22Rv1 (cell line): ENCODE measurements at regions not wholly inside any gene's neighbourhood (a gene's known extent, or its start where the extent isn't known, plus 50 kb on each side); places are given as distances from the start of the nearest gene placed in this dataset.

Experiments
- H3K27ac ChIP-seq: fragments of 450-650 bp; 2 replicates; pipeline ENCODE4 v1.5.1; 2017
- CTCF ChIP-seq: fragments of 450-650 bp; IDR thresholded peaks from 2 replicates; pipeline ENCODE4 v1.5.1; 2017; ENCODE audit warnings: mild to moderate bottlenecking
- ZFX ChIP-seq: fragments of 450-650 bp; IDR thresholded peaks from 2 replicates; pipeline ENCODE4 v1.6.1; 2017; ENCODE audit warnings: antibody characterized with exemption, borderline replicate concordance

GRCh38 chr2:7785700-7786099 is 868.5 kb downstream of the RNF144A start:
- no peak overlapping the region for H3K27ac ChIP-seq
- TF ChIP-seq ZFX (no peak), CTCF (no peak)

- TF ChIP-seq ZFX = no peak
- H3K27ac ChIP-seq = no peak overlapping the region
Observed at GRCh38 chr2:7788736-7789135, 871.5 kb downstream of the RNF144A start.

GRCh38 chr2:7792031-7792651 is 874.9 kb downstream of the RNF144A start:
- no peak for TF ChIP-seq ZFX
- peak overlapping the region; percentile 80 for H3K27ac ChIP-seq

GRCh38 chr2:7795778-7796563 is 878.8 kb downstream of the RNF144A start:
- no peak for TF ChIP-seq CTCF
- TF ChIP-seq ZFX = no peak
- H3K27ac ChIP-seq = no peak overlapping the region

- no peak overlapping the region for H3K27ac ChIP-seq
- TF ChIP-seq ZFX = no peak
- TF ChIP-seq CTCF = no peak
Observed at GRCh38 chr2:7800031-7800430, 881.8 kb upstream of the ID2 start.

- TF ChIP-seq CTCF (no peak), ZFX (no peak)
Observed at GRCh38 chr2:7801212-7801611, 880.6 kb upstream of the ID2 start.

GRCh38 chr2:7803515-7803914 is 878.3 kb upstream of the ID2 start:
- no peak for TF ChIP-seq ZFX
- no peak for TF ChIP-seq CTCF
- H3K27ac ChIP-seq = no peak overlapping the region

More at GRCh38 chr2:7801212-7801611, 880.6 kb upstream of the ID2 start:
- H3K27ac ChIP-seq = no peak overlapping the region

GRCh38 chr2:7809640-7810039 is 872.2 kb upstream of the ID2 start:
- no peak for TF ChIP-seq ZFX
- no peak for TF ChIP-seq CTCF
- no peak overlapping the region for H3K27ac ChIP-seq
